ENCODE measurements at regions not wholly inside any gene's neighbourhood (a gene's known extent, or its start where the extent isn't known, plus 50 kb on each side); places are given as distances from the start of the nearest gene placed in this dataset.

DNA sequence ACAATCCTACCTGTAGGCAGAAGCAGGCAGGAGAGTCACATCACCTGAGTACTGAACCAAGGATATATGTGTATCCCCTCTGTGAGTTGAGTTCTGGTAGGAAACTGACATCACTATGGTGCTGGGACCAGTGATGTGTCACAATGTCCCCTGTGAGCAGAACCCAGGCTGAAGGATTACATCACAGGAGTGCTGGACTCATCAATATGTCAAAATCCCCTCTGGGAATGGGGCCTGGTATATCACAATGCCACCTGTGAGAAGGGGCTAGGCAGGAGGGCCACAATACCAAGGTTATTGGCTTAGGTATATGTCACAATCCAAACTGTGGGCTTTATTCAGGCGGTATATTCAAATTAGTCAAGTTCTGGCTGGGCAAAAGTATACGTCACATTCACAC is 2098.3 kb downstream of the TP53TG3F start:
- TF ChIP-seq EZH2 (IDR thresholded peaks at IDR 0.05) (no peak), POLR2AphosphoS5 (IDR thresholded peaks at IDR 0.05; ENCODE audit: borderline replicate concordance, low read depth, low read length) (no peak), FOXP2 (optimal IDR thresholded peaks at IDR 0.05; ENCODE audit: control extremely low read depth, extremely low read length, insufficient read depth) (no peak)
